MM.1S (cell line): ENCODE measurements at regions not wholly inside any gene's neighbourhood (a gene's known extent, or its start where the extent isn't known, plus 50 kb on each side); places are given as distances from the start of the nearest gene placed in this dataset.

ENCODE experiments used
- DNase-seq: peaks from one replicate; pipeline ENCODE4 v3.0.0-alpha.2; 2015
- H2AFZ ChIP-seq: fragments of 300-600 bp; sonication (generic); 2 replicates; pipeline ENCODE4 v1.6.0; 2016; ENCODE audit warnings: antibody characterized with exemption, low read length
- H3F3A ChIP-seq: fragments of 300-600 bp; sonication (generic); 2 replicates; pipeline ENCODE4 v1.6.1; 2016; ENCODE audit warnings: mild to moderate bottlenecking, antibody characterized with exemption, low read length, moderate library complexity, mixed read lengths; ENCODE audit not compliant: insufficient read depth
- H3K27ac ChIP-seq: fragments of 300-600 bp; sonication (generic); 2 replicates; pipeline ENCODE4 v1.5.1; 2016; ENCODE audit warnings: mild to moderate bottlenecking, low read length
- H3K27me3 ChIP-seq: fragments of 300-600 bp; sonication (generic); replicated peaks from 2 replicates; pipeline ENCODE4 v1.6.0; 2016; ENCODE audit warnings: low read length; ENCODE audit not compliant: insufficient read depth
- H3K36me3 ChIP-seq: fragments of 300-600 bp; sonication (generic); replicated peaks from 2 replicates; pipeline ENCODE4 v1.6.1; 2016; ENCODE audit warnings: mild to moderate bottlenecking, low read length, mixed read lengths; ENCODE audit not compliant: insufficient read depth
- H3K4me1 ChIP-seq: fragments of 300-600 bp; sonication (generic); 2 replicates; pipeline ENCODE4 v1.6.1; 2016; ENCODE audit warnings: low read length, mixed read lengths
- H3K4me2 ChIP-seq: fragments of 300-600 bp; sonication (generic); 2 replicates; pipeline ENCODE4 v1.6.0; 2016; ENCODE audit warnings: low read depth, low read length
- H3K4me3 ChIP-seq: fragments of 300-600 bp; sonication (generic); 2 replicates; pipeline ENCODE4 v1.5.1; 2016; ENCODE audit warnings: low read length, mixed read lengths
- H3K79me2 ChIP-seq: fragments of 300-600 bp; sonication (generic); 2 replicates; pipeline ENCODE4 v1.6.1; 2016; ENCODE audit warnings: mixed run types, low read length, mixed read lengths
- H3K9ac ChIP-seq: fragments of 300-600 bp; sonication (generic); 2 replicates; pipeline ENCODE4 v1.6.1; 2016; ENCODE audit warnings: low read length, mixed read lengths
- H3K9me2 ChIP-seq: fragments of 300-600 bp; sonication (generic); replicated peaks from 2 replicates; pipeline ENCODE4 v1.6.1; 2016; ENCODE audit warnings: mild to moderate bottlenecking, low read length, mixed read lengths; ENCODE audit not compliant: insufficient read depth
- H3K9me3 ChIP-seq: fragments of 300-600 bp; sonication (generic); replicated peaks from 2 replicates; pipeline ENCODE4 v1.6.1; 2016; ENCODE audit warnings: mild to moderate bottlenecking, low read length, mixed read lengths; ENCODE audit not compliant: insufficient read depth
- H4K20me1 ChIP-seq: fragments of 300-600 bp; sonication (generic); 2 replicates; pipeline ENCODE4 v1.6.1; 2016; ENCODE audit warnings: mild to moderate bottlenecking, low read length, moderate library complexity, mixed read lengths; ENCODE audit not compliant: insufficient read depth
- EZH2 ChIP-seq: fragments of 300-600 bp; sonication (generic); optimal IDR thresholded peaks from 2 replicates; pipeline ENCODE3; 2017; ENCODE audit warnings: low read depth, mild to moderate bottlenecking, antibody characterized with exemption, low read length, mixed read lengths
- EZH2phosphoT487 ChIP-seq: fragments of 300-600 bp; sonication (generic); IDR thresholded peaks from 2 replicates; pipeline ENCODE4 v1.6.1; 2018; ENCODE audit warnings: antibody characterized with exemption, low read length
- TF ChIP-seq, protein P1 (sequence below): fragments of 300-600 bp; sonication (generic); IDR thresholded peaks from 2 replicates; pipeline ENCODE4 v1.5.1; 2016; ENCODE audit warnings: antibody characterized with exemption, low read length, mixed read lengths

DNA sequence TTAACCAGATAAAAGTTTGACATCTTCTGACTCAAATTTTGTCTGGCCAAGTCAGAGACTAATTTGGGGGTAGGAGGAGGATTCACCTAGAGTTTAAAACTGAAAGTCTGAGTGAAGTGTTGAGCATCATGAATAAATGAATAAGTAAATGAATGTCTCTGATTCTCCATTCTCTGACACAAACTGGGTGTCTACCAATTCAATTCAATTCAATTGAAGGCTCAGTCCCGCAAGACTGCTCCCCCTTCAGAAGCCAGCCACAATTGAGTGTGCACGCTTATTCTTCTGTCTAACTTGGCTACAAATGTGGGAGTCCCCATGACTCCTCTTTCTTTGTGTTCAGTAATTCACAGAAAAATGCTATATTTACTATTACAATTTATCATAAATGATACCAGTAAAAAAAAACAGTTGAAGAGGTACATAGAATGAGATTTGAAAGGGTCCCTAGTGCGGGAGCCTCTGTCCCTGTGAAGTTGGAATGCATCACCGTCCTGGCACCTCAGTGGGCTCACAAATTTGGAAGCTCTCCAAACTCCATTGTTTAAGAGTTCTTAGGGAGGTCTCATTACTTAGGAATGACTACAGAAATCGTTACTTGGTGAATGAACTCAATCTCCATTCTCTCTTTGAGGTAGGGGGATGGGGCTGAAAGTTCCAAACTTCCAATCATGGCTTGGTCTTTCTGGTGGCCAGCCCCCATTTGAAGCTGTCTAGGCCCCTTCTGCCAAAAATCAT is 243.7 kb upstream of the PHYHIPL start:
- H3K27ac ChIP-seq, result no peak overlapping the region
- no peaks in the 10 kb centered on the region for H3K9me2 ChIP-seq
- H4K20me1 ChIP-seq, result no peaks in the 10 kb centered on the region
- H3F3A ChIP-seq, result no peaks in the 10 kb centered on the region
- H3K36me3 ChIP-seq, result no peaks in the 10 kb centered on the region
- H2AFZ ChIP-seq, result no peak overlapping the region
- H3K9me3 ChIP-seq, result no peaks in the 10 kb centered on the region
- H3K4me1 ChIP-seq, result no peaks in the 10 kb centered on the region
- H3K4me2 ChIP-seq, result no peak overlapping the region
- H3K9ac ChIP-seq, result no peak overlapping the region
- H3K27me3 ChIP-seq, result no peaks in the 10 kb centered on the region
- no peak for TF ChIP-seq EZH2phosphoT487
- TF ChIP-seq EZH2, result no peak
- TF ChIP-seq, protein P1, sequence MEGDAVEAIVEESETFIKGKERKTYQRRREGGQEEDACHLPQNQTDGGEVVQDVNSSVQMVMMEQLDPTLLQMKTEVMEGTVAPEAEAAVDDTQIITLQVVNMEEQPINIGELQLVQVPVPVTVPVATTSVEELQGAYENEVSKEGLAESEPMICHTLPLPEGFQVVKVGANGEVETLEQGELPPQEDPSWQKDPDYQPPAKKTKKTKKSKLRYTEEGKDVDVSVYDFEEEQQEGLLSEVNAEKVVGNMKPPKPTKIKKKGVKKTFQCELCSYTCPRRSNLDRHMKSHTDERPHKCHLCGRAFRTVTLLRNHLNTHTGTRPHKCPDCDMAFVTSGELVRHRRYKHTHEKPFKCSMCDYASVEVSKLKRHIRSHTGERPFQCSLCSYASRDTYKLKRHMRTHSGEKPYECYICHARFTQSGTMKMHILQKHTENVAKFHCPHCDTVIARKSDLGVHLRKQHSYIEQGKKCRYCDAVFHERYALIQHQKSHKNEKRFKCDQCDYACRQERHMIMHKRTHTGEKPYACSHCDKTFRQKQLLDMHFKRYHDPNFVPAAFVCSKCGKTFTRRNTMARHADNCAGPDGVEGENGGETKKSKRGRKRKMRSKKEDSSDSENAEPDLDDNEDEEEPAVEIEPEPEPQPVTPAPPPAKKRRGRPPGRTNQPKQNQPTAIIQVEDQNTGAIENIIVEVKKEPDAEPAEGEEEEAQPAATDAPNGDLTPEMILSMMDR, result no peak
- no peaks in the 10 kb centered on the region for H3K79me2 ChIP-seq
- H3K4me3 ChIP-seq, result no peak overlapping the region
- DNase-seq, result no peak

DNA sequence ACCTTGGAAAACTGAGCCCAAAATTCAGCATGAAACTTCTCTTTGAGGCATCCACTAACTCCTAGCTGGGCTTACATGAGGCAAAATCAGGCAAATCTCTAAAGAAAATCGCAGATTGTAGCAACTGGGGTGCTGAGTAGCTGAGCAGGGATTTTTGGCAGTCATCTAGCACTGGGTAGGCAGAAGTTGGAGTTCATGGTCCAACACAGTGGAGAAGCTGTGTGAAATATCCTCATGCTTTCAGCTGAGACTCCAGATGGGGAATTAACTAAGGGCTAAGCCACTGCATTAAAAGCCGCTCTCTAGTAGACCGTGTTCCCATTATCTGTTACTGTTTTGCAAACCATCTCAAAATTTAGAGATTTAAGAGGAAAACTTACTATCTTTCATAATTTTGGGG is 240.1 kb upstream of the PHYHIPL start:
- H2AFZ ChIP-seq, result no peak overlapping the region
- H3K36me3 ChIP-seq, result no peaks in the 10 kb centered on the region
- H3K9me2 ChIP-seq, result no peaks in the 10 kb centered on the region
- H4K20me1 ChIP-seq, result no peaks in the 10 kb centered on the region
- DNase-seq, result no peak
- no peak overlapping the region for H3K4me2 ChIP-seq
- no peaks in the 10 kb centered on the region for H3K9me3 ChIP-seq
- no peaks in the 10 kb centered on the region for H3K79me2 ChIP-seq
- H3K27me3 ChIP-seq, result no peaks in the 10 kb centered on the region
- no peak overlapping the region for H3K27ac ChIP-seq
- no peaks in the 10 kb centered on the region for H3K4me1 ChIP-seq
- H3K4me3 ChIP-seq, result no peak overlapping the region
- no peak for TF ChIP-seq EZH2phosphoT487
- no peak for TF ChIP-seq EZH2
- TF ChIP-seq, protein P1, result no peak
- H3F3A ChIP-seq, result no peaks in the 10 kb centered on the region
- no peak overlapping the region for H3K9ac ChIP-seq

- H3K9ac ChIP-seq, result no peak overlapping the region
- no peaks in the 10 kb centered on the region for H4K20me1 ChIP-seq
- no peak overlapping the region for H2AFZ ChIP-seq
- no peaks in the 10 kb centered on the region for H3K36me3 ChIP-seq
- no peaks in the 10 kb centered on the region for H3K4me1 ChIP-seq
- no peaks in the 10 kb centered on the region for H3K27me3 ChIP-seq
- DNase-seq, result no peak
- no peak overlapping the region for H3K4me2 ChIP-seq
- TF ChIP-seq EZH2 (no peak), EZH2phosphoT487 (no peak)
- TF ChIP-seq, protein P1, result no peak
- H3K27ac ChIP-seq, result no peak overlapping the region
- H3K9me2 ChIP-seq, result no peaks in the 10 kb centered on the region
- no peaks in the 10 kb centered on the region for H3K9me3 ChIP-seq
- no peaks in the 10 kb centered on the region for H3F3A ChIP-seq
- no peak overlapping the region for H3K4me3 ChIP-seq
- no peaks in the 10 kb centered on the region for H3K79me2 ChIP-seq
Observed at GRCh38 chr10:58937423-58937822, 239.0 kb upstream of the PHYHIPL start.
